Suppressor macrophage (primary cell): ENCODE measurements at regions not wholly inside any gene's neighbourhood (a gene's known extent, or its start where the extent isn't known, plus 50 kb on each side); places are given as distances from the start of the nearest gene placed in this dataset.
A peak's percentile ranks its signal among the peaks of the same experiment; 100 is the strongest.
"Not testable (repeated sequence)": the region's sequence is repeated elsewhere in the genome, so short reads cannot be mapped to it uniquely, and the experiment has no call there.

Source experiments
- DNase-seq, 4 experiments: peaks; one replicate each; pipeline ENCODE4 v3.0.0-alpha.2; 2020 to 2022

GRCh38 chr6:16947375-16948015, 154.4 kb upstream of the STMND1 start:
- DNase-seq: no peak

- no peak for DNase-seq
These were observed 157.3 kb upstream of the STMND1 start for GRCh38 chr6:16944596-16944995.

GRCh38 chr6:16939839-16940238, 162.0 kb upstream of the STMND1 start:
- DNase-seq: no peak

- no peak for DNase-seq
These were observed 162.5 kb upstream of the STMND1 start for GRCh38 chr6:16939351-16939750.

- DNase-seq: no peak
These were observed 165.0 kb upstream of the STMND1 start for GRCh38 chr6:16936893-16937292.

GRCh38 chr6:16933961-16934360, 167.9 kb upstream of the STMND1 start:
- no peak for DNase-seq

GRCh38 chr6:16933532-16933931, 168.3 kb upstream of the STMND1 start:
- DNase-seq: no peak

- no peak for DNase-seq
These were observed 168.9 kb upstream of the STMND1 start for GRCh38 chr6:16932920-16933319.

GRCh38 chr6:16931079-16931478, 169.8 kb upstream of the ATXN1 start:
- DNase-seq: not testable (repeated sequence)

GRCh38 chr6:16930432-16930831, 169.2 kb upstream of the ATXN1 start:
- DNase-seq: no peak

GRCh38 chr6:16929809-16930208, 168.5 kb upstream of the ATXN1 start:
- peak; percentile 18 to 63 (median 50) for DNase-seq

- DNase-seq: no peak
These were observed 167.1 kb upstream of the ATXN1 start for GRCh38 chr6:16928387-16928786.

- no peak for DNase-seq
These were observed 165.9 kb upstream of the ATXN1 start for GRCh38 chr6:16927205-16927604.

- DNase-seq: no peak
These were observed 164.2 kb upstream of the ATXN1 start for GRCh38 chr6:16925461-16925860.

GRCh38 chr6:16922282-16922681, 161.0 kb upstream of the ATXN1 start:
- DNase-seq: no peak

- DNase-seq: no peak
These were observed 160.3 kb upstream of the ATXN1 start for GRCh38 chr6:16921399-16922110.

GRCh38 chr6:16918586-16918985, 157.3 kb upstream of the ATXN1 start:
- no peak for DNase-seq

- no peak for DNase-seq
These were observed 152.9 kb upstream of the ATXN1 start for GRCh38 chr6:16914184-16914583.

- no peak for DNase-seq
These were observed 151.5 kb upstream of the ATXN1 start for GRCh38 chr6:16912756-16913155.

GRCh38 chr6:16911088-16911487, 149.8 kb upstream of the ATXN1 start:
- no peak for DNase-seq

- no peak for DNase-seq
These were observed 148.5 kb upstream of the ATXN1 start for GRCh38 chr6:16909658-16910360.

- DNase-seq: peak; percentile 26 to 61 (median 56)
These were observed 146.7 kb upstream of the ATXN1 start for GRCh38 chr6:16907991-16908390.

GRCh38 chr6:16904957-16905356, 143.7 kb upstream of the ATXN1 start:
- peak in 1 of 4 experiments; percentile 13 for DNase-seq

GRCh38 chr6:16903470-16903869, 142.2 kb upstream of the ATXN1 start:
- peak; percentile 75 to 94 (median 86) for DNase-seq
